ENCODE measurements at regions not wholly inside any gene's neighbourhood (a gene's known extent, or its start where the extent isn't known, plus 50 kb on each side); places are given as distances from the start of the nearest gene placed in this dataset.

DNA sequence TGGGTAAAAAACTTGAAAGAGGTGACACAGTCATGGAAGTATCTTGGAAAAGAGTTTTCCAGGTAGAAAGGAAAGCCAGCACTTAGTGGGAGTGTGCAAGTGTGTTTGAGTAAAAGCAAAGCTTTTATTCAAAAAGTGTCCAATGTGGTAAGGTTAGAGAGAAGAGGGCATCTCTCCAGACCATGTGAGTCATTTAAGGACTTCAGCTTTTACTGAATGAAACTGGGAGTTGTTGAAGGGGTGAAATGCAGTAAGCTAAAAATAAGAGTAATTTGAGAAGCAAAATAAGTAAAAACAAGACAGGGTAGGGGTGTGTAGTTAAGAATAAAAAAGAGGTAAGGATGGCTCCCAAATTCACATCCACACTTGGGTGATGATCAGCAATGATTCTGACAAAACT, 238.9 kb downstream of the SLC7A11 start:
- TF ChIP-seq, protein P1, sequence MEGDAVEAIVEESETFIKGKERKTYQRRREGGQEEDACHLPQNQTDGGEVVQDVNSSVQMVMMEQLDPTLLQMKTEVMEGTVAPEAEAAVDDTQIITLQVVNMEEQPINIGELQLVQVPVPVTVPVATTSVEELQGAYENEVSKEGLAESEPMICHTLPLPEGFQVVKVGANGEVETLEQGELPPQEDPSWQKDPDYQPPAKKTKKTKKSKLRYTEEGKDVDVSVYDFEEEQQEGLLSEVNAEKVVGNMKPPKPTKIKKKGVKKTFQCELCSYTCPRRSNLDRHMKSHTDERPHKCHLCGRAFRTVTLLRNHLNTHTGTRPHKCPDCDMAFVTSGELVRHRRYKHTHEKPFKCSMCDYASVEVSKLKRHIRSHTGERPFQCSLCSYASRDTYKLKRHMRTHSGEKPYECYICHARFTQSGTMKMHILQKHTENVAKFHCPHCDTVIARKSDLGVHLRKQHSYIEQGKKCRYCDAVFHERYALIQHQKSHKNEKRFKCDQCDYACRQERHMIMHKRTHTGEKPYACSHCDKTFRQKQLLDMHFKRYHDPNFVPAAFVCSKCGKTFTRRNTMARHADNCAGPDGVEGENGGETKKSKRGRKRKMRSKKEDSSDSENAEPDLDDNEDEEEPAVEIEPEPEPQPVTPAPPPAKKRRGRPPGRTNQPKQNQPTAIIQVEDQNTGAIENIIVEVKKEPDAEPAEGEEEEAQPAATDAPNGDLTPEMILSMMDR (conservative IDR thresholded peaks at IDR 0.05) = no peak

DNA sequence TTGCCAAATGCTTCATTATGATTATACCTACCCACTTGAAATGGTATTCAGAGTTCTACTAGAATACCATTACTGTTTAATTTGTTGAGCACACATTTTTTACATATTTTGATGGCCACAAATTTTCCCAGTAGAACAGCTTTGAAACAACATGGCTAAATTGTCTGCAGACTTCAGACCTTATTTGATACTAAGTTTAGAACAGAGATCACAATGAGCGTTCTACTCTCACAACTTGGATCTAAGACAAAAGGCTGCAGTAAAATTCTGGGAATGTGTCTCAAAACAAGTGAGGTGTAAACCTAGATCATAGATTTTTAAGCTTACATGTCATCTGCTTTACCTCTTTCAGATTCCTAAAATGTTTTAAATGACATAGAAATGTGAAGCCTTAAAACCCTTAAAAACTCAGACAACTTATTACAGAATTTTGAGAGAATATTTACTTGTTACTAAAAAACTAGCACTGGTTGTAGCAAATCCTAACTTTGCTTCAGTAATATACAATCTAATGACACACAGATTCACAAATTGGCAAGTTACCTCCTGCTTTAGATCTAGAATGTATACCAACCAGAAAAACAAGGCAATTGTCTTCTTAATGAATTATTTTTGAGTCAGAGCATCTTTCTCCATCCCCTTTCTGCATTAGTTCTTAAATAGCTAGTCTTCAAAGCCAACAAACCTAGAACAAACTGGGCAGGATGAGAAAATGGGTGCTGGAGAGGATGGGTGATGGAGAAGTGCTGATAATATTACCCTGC, 243.3 kb downstream of the SLC7A11 start:
- Mint-ChIP-seq H3K27ac (no peak overlapping the region), H3K9me3 (peaks cover 5% of the 10 kb centered on the region), H3K27me3 (no peaks in the 10 kb centered on the region), H3K4me3 (no peak overlapping the region), H3K4me1 (ENCODE audit: unreplicated experiment) (peaks cover 9% of the 10 kb centered on the region), H3K36me3 (no peaks in the 10 kb centered on the region)
- TF ChIP-seq, protein P1 (conservative IDR thresholded peaks at IDR 0.05) = no peak
- no peak for DNase-seq (ENCODE audit: extremely low spot score, unreplicated experiment)

More for the DNA sequence above, 238.9 kb downstream of the SLC7A11 start:
- no peak overlapping the region for H3K4me3 Mint-ChIP-seq
- H3K4me1 Mint-ChIP-seq (ENCODE audit: unreplicated experiment) = peaks cover 9% of the 10 kb centered on the region
- H3K9me3 Mint-ChIP-seq = peaks cover 5% of the 10 kb centered on the region
- DNase-seq (ENCODE audit: extremely low spot score, unreplicated experiment) = no peak
- no peaks in the 10 kb centered on the region for H3K36me3 Mint-ChIP-seq
- no peaks in the 10 kb centered on the region for H3K27me3 Mint-ChIP-seq
- no peak overlapping the region for H3K27ac Mint-ChIP-seq

DNA sequence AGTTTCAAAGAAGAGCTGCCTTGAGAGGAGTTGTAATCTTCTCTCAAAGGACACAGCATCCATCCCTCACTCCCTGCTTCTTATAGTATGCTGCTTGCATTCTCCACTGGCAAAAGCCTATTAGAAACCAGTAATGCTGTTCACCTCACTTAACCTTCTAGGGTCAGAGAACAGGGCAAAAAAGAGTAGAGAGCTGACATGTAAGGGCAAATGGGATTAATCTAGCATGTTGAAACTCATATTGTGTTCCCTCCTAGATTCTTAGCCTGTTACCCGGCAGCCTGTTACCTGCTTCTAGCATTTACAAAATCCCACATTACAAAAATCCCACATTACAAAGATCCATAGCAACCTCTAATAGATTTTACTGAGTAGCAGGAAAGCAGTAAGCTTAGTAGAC, 244.7 kb downstream of the SLC7A11 start:
- H3K27ac Mint-ChIP-seq = no peak overlapping the region
- peaks cover 5% of the 10 kb centered on the region for H3K9me3 Mint-ChIP-seq
- H3K4me1 Mint-ChIP-seq (ENCODE audit: unreplicated experiment) = peaks cover 9% of the 10 kb centered on the region
- TF ChIP-seq, protein P1 (conservative IDR thresholded peaks at IDR 0.05) = no peak
- H3K4me3 Mint-ChIP-seq = no peak overlapping the region
- no peaks in the 10 kb centered on the region for H3K27me3 Mint-ChIP-seq
- no peak for DNase-seq (ENCODE audit: extremely low spot score, unreplicated experiment)
- H3K36me3 Mint-ChIP-seq = no peaks in the 10 kb centered on the region

DNA sequence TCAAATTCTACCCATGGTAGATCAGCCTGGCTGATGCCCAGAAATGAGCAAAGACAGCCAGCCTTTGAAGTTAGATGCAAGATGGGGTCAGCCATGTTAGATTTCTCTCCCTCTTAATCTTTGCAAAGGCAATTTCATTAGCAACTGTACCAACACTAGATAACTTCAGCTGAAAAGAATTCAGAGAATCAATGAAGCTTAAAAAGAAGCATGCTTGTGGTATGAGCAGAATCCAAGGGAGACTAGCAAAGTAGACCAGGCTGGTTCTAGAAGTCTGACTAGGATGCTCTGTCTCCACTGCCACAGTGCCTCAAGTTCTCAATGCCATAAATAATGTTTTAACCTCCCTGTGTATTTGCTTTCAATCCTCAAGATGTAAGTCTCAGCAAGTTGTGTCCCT, 247.3 kb downstream of the SLC7A11 start:
- Mint-ChIP-seq H3K4me1 (ENCODE audit: unreplicated experiment) (peaks cover 9% of the 10 kb centered on the region), H3K27ac (no peak overlapping the region), H3K9me3 (peaks cover 5% of the 10 kb centered on the region), H3K27me3 (no peaks in the 10 kb centered on the region), H3K36me3 (no peaks in the 10 kb centered on the region), H3K4me3 (no peak overlapping the region)
- DNase-seq (ENCODE audit: extremely low spot score, unreplicated experiment) = no peak
- TF ChIP-seq, protein P1 (conservative IDR thresholded peaks at IDR 0.05) = no peak

DNA sequence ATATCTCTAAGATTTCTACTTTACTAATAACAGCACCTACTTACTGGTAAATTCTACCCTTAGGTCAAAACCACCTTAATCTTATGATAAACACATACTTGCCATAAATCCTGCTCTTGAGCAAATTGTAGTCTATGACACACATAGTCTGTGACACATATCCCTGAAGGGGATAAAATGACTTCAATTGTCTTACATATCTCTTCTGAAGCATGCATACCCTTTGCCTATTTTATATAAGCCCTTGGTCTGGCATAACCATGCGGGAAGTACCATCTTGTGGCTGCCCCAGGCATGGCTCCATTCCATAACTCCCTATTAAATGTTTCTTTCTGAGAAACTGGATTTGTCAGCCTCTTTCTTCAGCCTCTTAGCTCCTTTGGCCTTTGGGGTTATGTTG, 248.9 kb downstream of the SLC7A11 start:
- Mint-ChIP-seq H3K4me1 (ENCODE audit: unreplicated experiment) (no peaks in the 10 kb centered on the region), H3K36me3 (no peaks in the 10 kb centered on the region), H3K27me3 (no peaks in the 10 kb centered on the region), H3K4me3 (no peak overlapping the region), H3K27ac (no peak overlapping the region), H3K9me3 (no peaks in the 10 kb centered on the region)
- DNase-seq (ENCODE audit: extremely low spot score, unreplicated experiment) = no peak
- TF ChIP-seq, protein P1 (conservative IDR thresholded peaks at IDR 0.05) = no peak

Measured in type B pancreatic cell (in vitro differentiated cells).